SK-N-SH (cell line): ENCODE measurements at regions not wholly inside any gene's neighbourhood (a gene's known extent, or its start where the extent isn't known, plus 50 kb on each side); places are given as distances from the start of the nearest gene placed in this dataset.

Experiments used
- CTCF ChIA-PET: fragments of 300-600, 350-600 bp; formaldehyde crosslinking; extraction: SDS; loops from one replicate; lab custom pipeline; 2021; lab: Yijun Ruan, JAX
- POLR2A ChIA-PET: fragments of 350-600 bp; sonication (Branson Sonifier 250); formaldehyde crosslinking; extraction: SDS; loops from one replicate; lab custom pipeline; 2020; ENCODE audit warnings: antibody characterized with exemption, inconsistent platforms; lab: Yijun Ruan, JAX
- DNase-seq: peaks from one replicate; pipeline ENCODE4 v3.0.0; 2012
- H2AFZ ChIP-seq: fragments of 200-600 bp; sonication (generic); 2 replicates; pipeline ENCODE4 v1.8.1; 2016; ENCODE audit warnings: antibody characterized with exemption, mild to moderate bottlenecking, low read depth
- H3F3A ChIP-seq: fragments of 200-600 bp; sonication (generic); replicated peaks from 2 replicates; pipeline ENCODE3; 2016; ENCODE audit warnings: antibody characterized with exemption, mild to moderate bottlenecking; ENCODE audit not compliant: insufficient read depth
- H3K27ac ChIP-seq, 2 experiments: fragments of 200-500 bp in 1 of 2; fragments of 200-600 bp in 1 of 2; sonication (Bioruptor generic) in 1 of 2; sonication (generic), shearing (Covaris generic) in 1 of 2; 2 replicates each; pipeline versions ENCODE4 v1.5.1 to v1.6.1; 2014 to 2016; ENCODE audit warnings: low read depth in 2 of 2, inconsistent platforms in 1 of 2, low read length in 1 of 2, mild to moderate bottlenecking in 1 of 2, mixed read lengths in 1 of 2
- H3K27me3 ChIP-seq: fragments of 200-600 bp; sonication (generic), shearing (Covaris generic); 2 replicates; pipeline ENCODE4 v1.6.1; 2016; ENCODE audit warnings: mixed run types; ENCODE audit not compliant: insufficient read depth
- H3K36me3 ChIP-seq, 2 experiments: fragments of 200-500 bp in 1 of 2; fragments of 200-600 bp in 1 of 2; sonication (Bioruptor generic) in 1 of 2; sonication (generic) in 1 of 2; replicated peaks in 1 of 2; 2 replicates each; pipeline versions ENCODE3 to v1.5.1; 2014 to 2016; ENCODE audit warnings: low read length in 1 of 2, mild to moderate bottlenecking in 1 of 2; ENCODE audit not compliant: insufficient read depth in 2 of 2, control insufficient read depth in 1 of 2
- H3K4me1 ChIP-seq, 2 experiments: fragments of 200-500 bp in 1 of 2; fragments of 200-600 bp in 1 of 2; sonication (Bioruptor generic) in 1 of 2; sonication (generic), shearing (Covaris generic) in 1 of 2; 2 replicates each; pipeline versions ENCODE4 v1.5.1 to v1.6.1; 2014 to 2016; ENCODE audit warnings: low read depth in 1 of 2, low read length in 1 of 2, mixed run types in 1 of 2; ENCODE audit not compliant: insufficient read depth in 2 of 2, control insufficient read depth in 1 of 2
- H3K4me2 ChIP-seq: fragments of 200-600 bp; sonication (generic), shearing (Covaris generic); 2 replicates; pipeline ENCODE4 v1.6.1; 2017; ENCODE audit warnings: mixed run types
- H3K4me3 ChIP-seq, 2 experiments: fragments of 200-500 bp in 1 of 2; fragments of 200-600 bp in 1 of 2; sonication (Bioruptor generic) in 1 of 2; sonication (generic), shearing (Covaris generic) in 1 of 2; 2 replicates each; pipeline versions ENCODE4 v1.5.1 to v1.8.1; 2014 to 2016; ENCODE audit warnings: low read depth in 2 of 2, inconsistent platforms in 1 of 2, low read length in 1 of 2, mild to moderate bottlenecking in 1 of 2, mixed read lengths in 1 of 2, moderate library complexity in 1 of 2
- H3K79me2 ChIP-seq: fragments of 200-600 bp; sonication (generic); 2 replicates; pipeline ENCODE4 v1.8.1; 2017; ENCODE audit warnings: mild to moderate bottlenecking; ENCODE audit not compliant: insufficient read depth
- H3K9ac ChIP-seq: fragments of 200-600 bp; sonication (generic); 2 replicates; pipeline ENCODE4 v1.6.1; 2017; ENCODE audit warnings: mixed run types
- H3K9me2 ChIP-seq: fragments of 200-600 bp; sonication (generic); 2 replicates; pipeline ENCODE4 v1.6.1; 2017; ENCODE audit warnings: mixed run types
- H3K9me3 ChIP-seq: fragments of 200-600 bp; sonication (generic); 2 replicates; pipeline ENCODE4 v1.6.1; 2017; ENCODE audit warnings: mixed run types, mild to moderate bottlenecking, moderate library complexity
- H4K20me1 ChIP-seq: fragments of 200-600 bp; sonication (generic); 2 replicates; pipeline ENCODE4 v1.6.1; 2017; ENCODE audit warnings: mild to moderate bottlenecking, mixed run types; ENCODE audit not compliant: insufficient read depth
- CHD2 ChIP-seq: fragments of 150-350 bp; IDR thresholded peaks from 2 replicates; pipeline ENCODE4 v1.6.1; 2018; ENCODE audit warnings: low read length; ENCODE audit not compliant: partially characterized antibody
- CTCF ChIP-seq: fragments of 200-600 bp; sonication (generic); IDR thresholded peaks from 2 replicates; pipeline ENCODE4 v1.6.1; 2017; ENCODE audit warnings: antibody characterized with exemption, mild to moderate bottlenecking, moderate library complexity
- ELF1 ChIP-seq: IDR thresholded peaks from 2 replicates; pipeline ENCODE4 v1.4.0; 2012
- EP300 ChIP-seq, 2 experiments: IDR thresholded peaks; 2 replicates each; pipeline versions ENCODE4 v1.4.0 to v1.6.1; 2012; ENCODE audit warnings: borderline replicate concordance in 1 of 2, low read depth in 1 of 2, low read length in 1 of 2
- EZH2phosphoT487 ChIP-seq: fragments of 200-600 bp; sonication (generic); IDR thresholded peaks from 2 replicates; pipeline ENCODE4 v1.6.1; 2017; ENCODE audit warnings: low read depth, mixed run types, mild to moderate bottlenecking, antibody characterized with exemption, moderate library complexity, borderline replicate concordance
- FOSL2 ChIP-seq: IDR thresholded peaks from 2 replicates; pipeline ENCODE4 v1.4.0; 2012; ENCODE audit warnings: low read depth, mild to moderate bottlenecking, moderate library complexity, borderline replicate concordance
- FOXJ3 ChIP-seq: sonication (generic); formaldehyde crosslinking; IDR thresholded peaks from 2 replicates; pipeline ENCODE4 v1.5.1; 2020; ENCODE audit warnings: mild to moderate bottlenecking, missing genetic modification reagents
- FOXM1 ChIP-seq: IDR thresholded peaks from 2 replicates; pipeline ENCODE4 v1.4.0; 2012; ENCODE audit warnings: low read depth, mild to moderate bottlenecking
- GABPA ChIP-seq: IDR thresholded peaks from 2 replicates; pipeline ENCODE4 v1.4.0; 2012; ENCODE audit warnings: low read depth, mild to moderate bottlenecking
- IRF3 ChIP-seq: fragments of 150-350 bp; IDR thresholded peaks from 2 replicates; pipeline ENCODE4 v1.6.1; 2016; ENCODE audit warnings: mild to moderate bottlenecking, low read depth, low read length
- MEF2A ChIP-seq: IDR thresholded peaks from 2 replicates; pipeline ENCODE4 v1.4.0; 2012; ENCODE audit warnings: low read depth, borderline replicate concordance
- PBX3 ChIP-seq: IDR thresholded peaks from 2 replicates; pipeline ENCODE4; 2012
- POLR2AphosphoS5 ChIP-seq: IDR thresholded peaks from 2 replicates; pipeline ENCODE4 v1.6.1; 2012; ENCODE audit warnings: low read depth, low read length
- RAD21 ChIP-seq: IDR thresholded peaks from 2 replicates; pipeline ENCODE4 v1.6.1; 2012; ENCODE audit warnings: mild to moderate bottlenecking, low read length
- RCOR1 ChIP-seq: fragments of 150-350 bp; IDR thresholded peaks from 2 replicates; pipeline ENCODE4 v1.6.1; 2017; ENCODE audit warnings: antibody characterized with exemption, low read length
- RXRA ChIP-seq: IDR thresholded peaks from 2 replicates; pipeline ENCODE4 v1.4.0; 2012; ENCODE audit warnings: low read depth, mild to moderate bottlenecking, borderline replicate concordance
- SIN3A ChIP-seq: IDR thresholded peaks from 2 replicates; pipeline ENCODE4 v1.6.1; 2012; ENCODE audit warnings: low read depth, mild to moderate bottlenecking, low read length, moderate library complexity, borderline replicate concordance
- SMC3 ChIP-seq: IDR thresholded peaks from 2 replicates; pipeline ENCODE4 v1.6.1; 2012; ENCODE audit warnings: low read depth, low read length, improper control_type of control experiment
- TCF12 ChIP-seq: IDR thresholded peaks from 2 replicates; pipeline ENCODE4 v1.4.0; 2012
- TEAD4 ChIP-seq: IDR thresholded peaks from 2 replicates; pipeline ENCODE4 v1.4.0; 2012; ENCODE audit warnings: mild to moderate bottlenecking, borderline replicate concordance; ENCODE audit not compliant: insufficient read depth
- USF1 ChIP-seq: IDR thresholded peaks from 2 replicates; pipeline ENCODE4 v1.4.0; 2012; ENCODE audit warnings: low read depth, borderline replicate concordance
- ZBTB33 ChIP-seq: IDR thresholded peaks from 2 replicates; pipeline ENCODE4 v1.4.0; 2012; ENCODE audit warnings: low read depth, borderline replicate concordance
- WGBS: methylation state at CpG from one replicate; pipeline ENCODE4 v1.1.6; 2017; ENCODE audit warnings: low lambda C conversion rate; 5-methylcytosine and 5-hydroxymethylcytosine counted together

- 22% methylated on average over 8 of the region's 8 CpGs for WGBS
- Histone ChIP-seq H2AFZ (peak overlapping the region; percentile 42; the same call in 1 of the 2 replicates), H3K4me2 (peak overlapping the region; percentile 30), H3K27ac (peak overlapping the region; percentile 40 to 44; a peak in 3 of 4 replicates), H3K27me3 (no peaks in the 10 kb centered on the region), H4K20me1 (no peaks in the 10 kb centered on the region), H3K9ac (peak overlapping the region; percentile 37), H3K9me2 (no peaks in the 10 kb centered on the region), H3K79me2 (no peaks in the 10 kb centered on the region), H3K4me3 (no peak overlapping the region), H3K36me3 (no peaks in the 10 kb centered on the region), H3K9me3 (no peaks in the 10 kb centered on the region), H3F3A (no peaks in the 10 kb centered on the region), H3K4me1 (peaks cover 5 to 12% of the 10 kb centered on the region in 2 experiments; a peak in 3 of 4 replicates)
- POLR2A ChIA-PET, result no interaction called here
- CTCF ChIA-PET, result interaction anchor here (1.0 to 3.3 kb wide), 4 partner anchors 11 to 290 kb away, joined by 3 to 28 read pairs (median 5); no protein-coding TSS in a partner anchor
- peak; percentile 58 for DNase-seq
- TF ChIP-seq CHD2 (peak; percentile 9), FOXM1 (no peak), ZBTB33 (no peak), FOXJ3 (CRISPR knock-in tag) (no peak), SIN3A (no peak), FOSL2 (no peak), MEF2A (no peak), RAD21 (0 out of 2 replicates have a peak, but pooled peaks have one; percentile 7), CTCF (no peak), IRF3 (0 out of 2 replicates have a peak, but pooled peaks have one; percentile 0), EP300 (IDR thresholded peaks at IDR 0.05; ENCODE audit: borderline replicate concordance in 1 of 2, low read depth in 1 of 2, low read length in 1 of 2) (no peak), PBX3 (peak; percentile 51; the same call in 1 of the 2 replicates), USF1 (no peak), POLR2AphosphoS5 (no peak), ELF1 (no peak), GABPA (no peak), TCF12 (peak; percentile 51; the same call in 1 of the 2 replicates), TEAD4 (no peak), RCOR1 (no peak), SMC3 (no peak), RXRA (no peak), EZH2phosphoT487 (no peak)
These were observed 85.3 kb upstream of the EFEMP1 start for GRCh38 chr2:56008661-56009431.
